Left kidney (tissue), 1 donor: ENCODE measurements at regions not wholly inside any gene's neighbourhood (a gene's known extent, or its start where the extent isn't known, plus 50 kb on each side); places are given as distances from the start of the nearest gene placed in this dataset.
"Not testable (repeated sequence)": the region's sequence is repeated elsewhere in the genome, so short reads cannot be mapped to it uniquely, and the experiment has no call there.

ENCODE experiments used
- DNase-seq: peaks from one replicate; pipeline ENCODE4 v3.0.0-alpha.2; 2013

- no peak for DNase-seq
Measured at GRCh38 chrX:138929926-138930582, 218.5 kb upstream of the FGF13 start.

- DNase-seq, result no peak
Measured at GRCh38 chrX:138928737-138929459, 217.4 kb upstream of the FGF13 start.

GRCh38 chrX:138925330-138925729 lies 213.8 kb upstream of the FGF13 start:
- no peak for DNase-seq

GRCh38 chrX:138923805-138924204 lies 212.3 kb upstream of the FGF13 start:
- DNase-seq, result no peak

GRCh38 chrX:138921031-138921430 lies 209.5 kb upstream of the FGF13 start:
- DNase-seq, result no peak

DNA sequence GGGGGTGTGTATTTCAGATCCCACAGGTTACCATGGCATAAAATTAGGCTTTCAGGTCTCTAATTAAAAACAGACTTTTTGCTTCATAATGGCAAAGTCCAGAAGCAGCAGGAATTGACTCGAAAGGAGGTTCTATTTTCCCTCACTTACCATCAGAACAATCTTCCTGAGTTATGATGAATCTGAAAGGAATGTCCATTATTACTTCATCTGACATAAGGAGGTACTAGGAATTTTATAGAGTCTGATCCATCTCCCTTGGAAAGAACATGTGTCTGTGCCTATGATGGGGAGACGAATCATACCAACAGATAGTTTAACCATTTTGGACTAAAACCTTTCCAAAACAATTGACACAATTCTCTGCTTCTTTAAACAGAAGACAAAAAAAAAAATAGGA lies 206.3 kb upstream of the FGF13 start:
- no peak for DNase-seq

GRCh38 chrX:138914767-138915166 lies 203.2 kb upstream of the FGF13 start:
- DNase-seq, result no peak

DNA sequence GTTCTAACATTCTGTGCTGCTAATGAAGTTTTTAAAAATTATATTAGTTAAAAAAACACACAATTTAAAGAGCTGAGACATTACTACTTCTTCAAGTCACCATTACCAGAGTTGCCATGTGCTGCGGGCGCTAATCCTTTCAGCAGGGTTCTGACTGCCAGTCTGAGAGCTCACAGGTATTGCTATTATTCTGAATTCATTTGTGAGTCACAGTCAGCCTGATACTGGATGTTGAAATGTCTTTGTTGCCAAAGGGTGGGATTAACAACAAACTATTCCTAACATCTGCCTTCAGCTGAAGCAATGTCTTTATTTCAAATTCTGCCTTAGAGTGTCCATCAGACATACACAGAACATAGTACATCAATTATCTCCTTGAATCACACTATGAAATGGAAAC lies 197.1 kb upstream of the FGF13 start:
- no peak for DNase-seq

GRCh38 chrX:138897621-138898492 lies 186.3 kb upstream of the FGF13 start:
- DNase-seq, result no peak

DNA sequence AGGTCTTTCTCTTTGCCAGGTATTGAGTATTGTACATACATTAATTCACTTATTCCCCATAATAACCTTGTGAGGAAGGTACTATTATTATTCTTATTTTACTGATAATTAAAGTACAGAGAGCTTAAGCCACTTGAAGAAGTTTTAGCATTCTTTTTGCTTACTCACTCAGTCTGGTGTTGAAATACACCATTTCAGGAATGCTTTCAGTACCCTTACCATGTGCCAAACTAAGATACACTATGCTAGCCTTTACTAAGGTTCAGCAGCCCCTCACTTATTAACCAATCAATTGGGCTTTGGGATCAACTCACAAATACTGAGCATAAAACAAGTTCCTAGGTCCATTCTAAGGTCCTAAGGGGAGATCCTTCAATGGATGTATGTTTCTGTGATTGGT lies 179.0 kb upstream of the FGF13 start:
- DNase-seq, result no peak

DNA sequence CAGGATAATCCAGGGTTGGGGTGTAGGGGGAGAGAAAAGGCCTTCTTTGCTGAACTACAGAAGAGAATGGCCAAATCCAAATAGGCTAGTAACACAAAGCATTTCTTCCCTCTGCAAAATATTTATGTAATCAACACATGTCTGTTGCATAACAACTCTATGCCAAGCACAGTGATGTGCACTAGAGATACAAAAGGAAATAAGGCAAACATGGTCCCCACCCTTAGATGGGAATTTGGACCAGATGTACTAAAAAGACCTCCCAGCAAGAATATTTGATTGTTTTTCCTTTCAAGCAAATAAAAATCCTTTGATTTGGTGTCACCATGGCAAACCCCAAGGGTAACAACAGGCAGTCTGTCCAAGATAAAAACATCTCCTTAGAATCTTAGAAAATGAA lies 177.6 kb upstream of the FGF13 start:
- DNase-seq, result no peak

DNA sequence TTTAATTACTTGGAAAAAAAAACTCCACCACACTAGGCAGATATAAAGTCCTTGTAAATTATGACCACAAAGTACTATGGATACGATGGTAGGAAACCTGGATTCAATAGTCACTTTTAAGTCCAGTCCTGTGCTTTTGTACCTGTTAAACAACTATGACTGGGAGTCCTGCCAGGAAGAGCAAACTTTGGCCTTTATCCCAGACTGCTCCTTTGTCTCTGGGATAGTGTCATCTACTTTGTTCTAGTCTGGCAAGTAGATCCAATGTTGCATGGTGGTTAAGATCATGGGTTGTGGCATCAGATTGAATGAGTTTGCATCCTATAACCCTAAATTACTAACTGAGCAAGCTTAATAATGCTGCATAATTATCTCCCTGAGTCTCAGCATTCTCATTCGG lies 175.3 kb upstream of the FGF13 start:
- DNase-seq, result no peak

DNA sequence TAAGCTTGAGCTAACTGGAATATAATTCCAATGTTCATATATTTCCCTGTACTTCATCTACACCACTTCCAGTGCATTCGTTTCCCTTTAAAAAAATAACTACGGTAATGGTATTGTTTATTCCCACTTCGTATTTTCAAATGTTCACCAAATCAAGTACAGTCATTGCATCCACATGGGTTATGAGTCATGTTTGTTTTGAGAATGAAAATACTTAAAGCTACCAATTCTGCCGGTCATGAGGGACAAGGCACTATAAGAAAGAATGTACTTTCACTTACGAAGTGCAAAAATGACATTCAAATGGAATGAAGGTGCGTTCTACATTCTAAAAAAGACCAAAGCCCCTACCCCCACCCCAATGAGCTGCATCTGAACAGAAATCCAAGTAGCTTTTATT lies 174.4 kb upstream of the FGF13 start:
- no peak for DNase-seq

GRCh38 chrX:138880293-138880692 lies 168.8 kb upstream of the FGF13 start:
- DNase-seq, result not testable (repeated sequence)

DNA sequence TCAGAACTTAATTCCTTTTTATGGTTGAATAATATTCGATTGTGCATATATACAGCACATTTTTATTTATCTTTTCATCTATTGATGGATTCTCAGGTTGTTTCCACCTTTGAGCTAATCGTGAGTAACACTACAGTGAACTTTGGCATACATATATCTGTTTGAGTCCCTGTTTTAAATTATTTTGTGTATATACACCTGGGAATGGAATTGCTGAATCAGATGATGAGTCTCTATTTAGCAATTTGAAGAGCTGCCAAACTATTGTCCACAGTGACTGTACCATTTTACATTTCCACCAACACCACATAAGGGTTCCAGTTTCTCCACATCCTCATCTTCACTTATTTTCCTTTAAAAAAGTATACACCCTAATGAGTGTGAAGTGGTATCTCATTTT lies 166.2 kb upstream of the FGF13 start:
- DNase-seq, result no peak

- no peak for DNase-seq
Measured at GRCh38 chrX:138875472-138875871, 164.0 kb upstream of the FGF13 start.

GRCh38 chrX:138874271-138874935 lies 162.9 kb upstream of the FGF13 start:
- DNase-seq, result no peak

DNA sequence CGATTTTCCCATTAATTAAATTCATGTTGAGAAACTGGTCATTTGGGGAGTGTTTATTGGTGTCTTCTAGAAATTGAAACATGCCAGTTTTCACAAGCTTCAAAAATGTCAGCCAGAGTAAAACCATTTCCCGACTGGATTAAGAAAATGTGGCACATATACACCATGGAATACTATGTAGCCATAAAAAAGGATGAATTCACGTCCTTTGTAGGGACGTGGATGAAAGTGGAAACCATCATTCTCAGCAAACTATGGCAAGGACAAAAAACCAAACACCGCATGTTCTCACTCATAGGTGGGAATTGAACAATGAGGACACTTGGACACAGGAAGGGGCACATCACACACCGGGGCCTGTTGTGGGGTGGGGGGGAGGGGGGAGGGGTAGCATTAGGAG lies 162.1 kb upstream of the FGF13 start:
- DNase-seq, result not testable (repeated sequence)

DNA sequence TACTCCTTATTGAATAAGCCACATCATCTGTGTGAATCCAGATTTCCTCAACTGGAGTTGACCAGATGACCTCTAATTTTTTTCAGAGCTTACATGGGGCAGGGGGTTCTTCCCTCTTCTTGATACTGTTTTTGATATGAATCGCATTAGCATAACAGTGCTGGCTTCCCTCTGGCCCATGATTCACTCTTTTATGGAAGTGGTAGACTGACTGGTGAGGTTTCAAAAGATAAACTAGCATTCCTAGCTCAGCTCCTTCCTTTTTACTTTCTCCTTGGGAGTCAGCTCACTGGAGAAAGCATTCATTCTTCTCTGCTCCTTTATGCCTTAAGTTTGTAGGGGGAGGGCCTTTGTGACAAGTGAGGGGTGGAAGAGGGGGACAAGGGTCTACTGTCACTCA lies 161.0 kb upstream of the FGF13 start:
- no peak for DNase-seq

GRCh38 chrX:138871739-138872138 lies 160.2 kb upstream of the FGF13 start:
- no peak for DNase-seq

DNA sequence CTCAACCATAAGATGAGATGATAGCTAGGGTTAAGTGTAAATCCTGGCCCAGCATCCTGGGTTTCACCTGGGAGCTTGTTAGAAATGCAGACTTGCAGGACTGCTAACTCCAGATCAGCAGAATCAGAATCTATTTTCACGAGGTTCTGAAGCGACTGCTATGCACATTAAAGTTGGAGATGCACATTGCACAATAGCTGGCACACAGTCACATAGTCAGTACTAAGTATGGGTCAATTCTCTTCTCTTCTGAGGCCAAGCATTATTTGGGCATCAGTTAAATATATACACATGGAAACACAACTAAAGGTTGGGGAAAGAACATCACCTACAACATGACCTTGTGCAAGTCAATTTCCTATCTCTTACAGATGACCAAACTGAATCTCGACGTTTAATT lies 155.1 kb upstream of the FGF13 start:
- no peak for DNase-seq

DNA sequence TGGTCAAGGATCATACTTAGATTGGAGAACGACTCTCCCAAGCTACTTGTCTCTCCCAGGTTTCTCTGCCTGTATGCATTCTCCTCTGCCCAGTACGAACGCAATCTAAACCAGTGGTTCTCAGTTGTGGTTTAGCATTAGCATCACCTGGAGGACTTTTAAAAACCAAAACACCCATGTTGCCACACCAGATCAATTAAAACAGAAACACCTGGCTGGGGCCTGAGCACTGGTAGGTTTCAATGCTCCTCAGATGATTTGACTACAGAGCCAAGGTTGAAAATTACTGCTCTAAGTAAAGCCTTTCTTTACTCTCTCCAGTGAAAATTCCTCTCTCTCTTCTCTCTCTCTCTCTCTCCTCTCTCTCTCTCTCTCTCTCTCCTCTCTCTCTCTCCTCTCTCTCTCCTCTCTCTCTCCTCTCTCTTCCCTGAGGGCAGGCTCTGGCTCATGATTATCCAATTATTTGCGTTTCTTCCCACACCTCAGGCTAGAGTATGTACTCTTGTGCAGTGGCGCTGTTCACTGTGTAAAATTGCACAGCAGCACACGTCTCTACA lies 153.7 kb upstream of the FGF13 start:
- DNase-seq, result no peak
